CD4-positive, alpha-beta T cell (primary cell): ENCODE measurements at regions not wholly inside any gene's neighbourhood (a gene's known extent, or its start where the extent isn't known, plus 50 kb on each side); places are given as distances from the start of the nearest gene placed in this dataset.

Experiments used
- ATAC-seq: fragments of 200-7000 bp; cut with Tn5 transposase; one replicate; pipeline ENCODE4 v1.10.0; 2022; ENCODE audit warnings: mild to moderate bottlenecking; ENCODE audit not compliant: poor library complexity
- CTCF ChIA-PET: fragments of 350-600 bp; sonication (Branson Sonifier 250); formaldehyde crosslinking; loops from one replicate; lab custom pipeline; 2021; ENCODE audit warnings: antibody characterized with exemption, inconsistent platforms; lab: Charles Lee
- POLR2A ChIA-PET: fragments of 350-600 bp; sonication (Branson Sonifier 250); formaldehyde crosslinking; loops from one replicate; lab custom pipeline; 2021; ENCODE audit warnings: antibody characterized with exemption, inconsistent platforms; lab: Charles Lee
- DNase-seq, 14 experiments: peaks; one replicate each; pipeline ENCODE4 v3.0.0-alpha.2; 2013 to 2020; ENCODE audit warnings: mixed read lengths in 2 of 14
- H3K27ac ChIP-seq, 2 donors: one replicate each; pipeline versions ENCODE4 v1.5.1 to v1.7.0; 2013; ENCODE audit warnings: low read length in 2 of 2, low read depth in 1 of 2, mild to moderate bottlenecking in 1 of 2
- H3K27me3 ChIP-seq, 2 experiments: 1 replicate in 1 of 2; 2 replicates in 1 of 2; pipeline versions ENCODE4 v1.6.1 to v1.7.0; 2013; ENCODE audit warnings: low read length in 2 of 2, control low read depth in 1 of 2, mild to moderate bottlenecking in 1 of 2, moderate library complexity in 1 of 2; ENCODE audit not compliant: insufficient read depth in 2 of 2, control insufficient read depth in 1 of 2
- H3K36me3 ChIP-seq: one replicate; pipeline ENCODE4 v1.6.1; 2013; ENCODE audit warnings: low read length, control low read depth; ENCODE audit not compliant: insufficient read depth
- H3K4me1 ChIP-seq: one replicate; pipeline ENCODE4 v1.6.1; 2013; ENCODE audit warnings: low read length, control low read depth; ENCODE audit not compliant: insufficient read depth
- H3K4me3 ChIP-seq: one replicate; pipeline ENCODE4 v1.5.1; 2013; ENCODE audit warnings: mild to moderate bottlenecking, low read length, moderate library complexity
- H3K9me3 ChIP-seq, 2 experiments: 1 replicate in 1 of 2; 2 replicates in 1 of 2; pipeline versions ENCODE4 v1.6.1 to v1.7.0; 2013; ENCODE audit warnings: low read length in 2 of 2, mild to moderate bottlenecking in 2 of 2, control low read depth in 1 of 2, moderate library complexity in 1 of 2; ENCODE audit not compliant: control insufficient read depth in 1 of 2, insufficient read depth in 1 of 2
- H3K27ac Mint-ChIP-seq: one replicate; pipeline ENCODE4 v1.8.0; 2020; ENCODE audit warnings: mixed read lengths
- H3K27me3 Mint-ChIP-seq: one replicate; pipeline ENCODE4 v1.8.0; 2021; ENCODE audit warnings: mixed read lengths
- H3K36me3 Mint-ChIP-seq: one replicate; pipeline ENCODE4 v1.8.0; 2021; ENCODE audit warnings: low read depth, mixed read lengths
- H3K4me1 Mint-ChIP-seq: one replicate; pipeline ENCODE4 v1.8.0; 2021; ENCODE audit warnings: low read depth, mixed read lengths
- H3K4me3 Mint-ChIP-seq: one replicate; pipeline ENCODE4 v1.8.0; 2020; ENCODE audit warnings: mild to moderate bottlenecking, mixed read lengths
- H3K9me3 Mint-ChIP-seq: one replicate; pipeline ENCODE4 v1.8.0; 2020; ENCODE audit warnings: mixed read lengths
- intact Hi-C, 2 experiments: fragments of 100-400 bp; cut with DNase I in 1 of 2; cut with micrococcal nuclease in 1 of 2; formaldehyde crosslinking; loops; one replicate each; pipeline versions ENCODE4 v1.15.1 to v1.9.0; 2023 to 2025; cut with DNase I, micrococcal nuclease
- TF ChIP-seq, protein P1 (sequence below): fragments of 200-600 bp; IDR thresholded peaks from one replicate; pipeline ENCODE4 v1.8.0; 2022; ENCODE audit warnings: antibody characterized with exemption, mild to moderate bottlenecking

DNA sequence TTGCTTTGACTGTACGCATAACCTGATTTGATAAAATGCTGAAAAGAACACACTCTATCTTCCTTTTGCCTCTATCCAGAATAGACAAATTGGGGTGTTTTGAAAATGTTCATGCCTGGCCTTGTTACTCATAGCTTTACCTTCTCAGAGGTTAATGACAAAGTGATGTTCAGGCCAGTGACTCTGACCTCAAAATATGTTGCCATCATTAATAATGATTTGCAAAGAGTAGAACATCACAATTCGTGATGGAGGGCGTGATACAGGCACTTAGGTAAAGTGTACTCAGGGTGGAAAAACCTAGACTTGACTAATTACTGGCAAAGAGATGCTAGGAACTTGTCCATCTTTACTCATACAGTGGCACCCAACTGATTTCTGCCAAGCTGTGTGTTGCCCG is 656.6 kb upstream of the SOX9 start:
- Histone ChIP-seq H3K9me3 (peaks cover 0 to 3% of the 10 kb centered on the region in 2 experiments), H3K36me3 (no peaks in the 10 kb centered on the region), H3K27me3 (no peaks in the 10 kb centered on the region), H3K4me3 (no peak overlapping the region), H3K27ac (no peak overlapping the region), H3K4me1 (no peaks in the 10 kb centered on the region)
- POLR2A ChIA-PET, result no interaction called here
- TF ChIP-seq, protein P1, sequence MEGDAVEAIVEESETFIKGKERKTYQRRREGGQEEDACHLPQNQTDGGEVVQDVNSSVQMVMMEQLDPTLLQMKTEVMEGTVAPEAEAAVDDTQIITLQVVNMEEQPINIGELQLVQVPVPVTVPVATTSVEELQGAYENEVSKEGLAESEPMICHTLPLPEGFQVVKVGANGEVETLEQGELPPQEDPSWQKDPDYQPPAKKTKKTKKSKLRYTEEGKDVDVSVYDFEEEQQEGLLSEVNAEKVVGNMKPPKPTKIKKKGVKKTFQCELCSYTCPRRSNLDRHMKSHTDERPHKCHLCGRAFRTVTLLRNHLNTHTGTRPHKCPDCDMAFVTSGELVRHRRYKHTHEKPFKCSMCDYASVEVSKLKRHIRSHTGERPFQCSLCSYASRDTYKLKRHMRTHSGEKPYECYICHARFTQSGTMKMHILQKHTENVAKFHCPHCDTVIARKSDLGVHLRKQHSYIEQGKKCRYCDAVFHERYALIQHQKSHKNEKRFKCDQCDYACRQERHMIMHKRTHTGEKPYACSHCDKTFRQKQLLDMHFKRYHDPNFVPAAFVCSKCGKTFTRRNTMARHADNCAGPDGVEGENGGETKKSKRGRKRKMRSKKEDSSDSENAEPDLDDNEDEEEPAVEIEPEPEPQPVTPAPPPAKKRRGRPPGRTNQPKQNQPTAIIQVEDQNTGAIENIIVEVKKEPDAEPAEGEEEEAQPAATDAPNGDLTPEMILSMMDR, result no peak
- Mint-ChIP-seq H3K27me3 (no peaks in the 10 kb centered on the region), H3K4me1 (no peaks in the 10 kb centered on the region), H3K9me3 (peaks cover 12% of the 10 kb centered on the region), H3K27ac (no peak overlapping the region), H3K36me3 (no peaks in the 10 kb centered on the region), H3K4me3 (no peak overlapping the region)
- DNase-seq (no peak), ATAC-seq (no peak)
- CTCF ChIA-PET, result no interaction called here
- intact Hi-C loops, result no loop called here

DNA sequence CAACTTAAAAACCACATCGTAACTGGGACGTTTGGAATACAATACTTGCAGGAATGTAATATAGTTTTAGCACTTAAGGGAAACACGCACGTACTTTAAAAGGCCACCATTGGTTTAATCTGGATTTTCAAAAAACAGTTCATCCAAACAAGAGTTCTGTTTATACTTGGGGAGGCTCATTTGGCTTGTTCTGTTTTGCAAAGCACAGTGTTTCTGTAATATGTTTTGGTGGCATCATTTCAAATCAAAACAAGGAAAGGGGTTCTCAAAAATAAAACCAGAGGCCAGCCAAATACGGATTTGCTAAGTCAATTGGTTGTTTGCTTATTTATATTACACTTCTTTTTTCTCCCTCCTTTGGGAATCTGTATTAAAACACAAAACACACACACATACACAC is 656.1 kb upstream of the SOX9 start:
- no peak overlapping the region for H3K4me3 Mint-ChIP-seq
- H3K27ac ChIP-seq, result no peak overlapping the region
- no peaks in the 10 kb centered on the region for H3K36me3 Mint-ChIP-seq
- no peaks in the 10 kb centered on the region for H3K4me1 ChIP-seq
- ChIA-PET CTCF (no interaction called here), POLR2A (no interaction called here)
- no peaks in the 10 kb centered on the region for H3K27me3 Mint-ChIP-seq
- H3K4me1 Mint-ChIP-seq, result no peaks in the 10 kb centered on the region
- H3K4me3 ChIP-seq, result no peak overlapping the region
- H3K9me3 ChIP-seq, result no peaks in the 10 kb centered on the region
- no peak for ATAC-seq
- DNase-seq, result no peak
- intact Hi-C loops, result no loop called here
- H3K9me3 Mint-ChIP-seq, result peaks cover 12% of the 10 kb centered on the region
- no peaks in the 10 kb centered on the region for H3K36me3 ChIP-seq
- TF ChIP-seq, protein P1, result no peak
- H3K27ac Mint-ChIP-seq, result no peak overlapping the region
- H3K27me3 ChIP-seq, result no peaks in the 10 kb centered on the region

DNA sequence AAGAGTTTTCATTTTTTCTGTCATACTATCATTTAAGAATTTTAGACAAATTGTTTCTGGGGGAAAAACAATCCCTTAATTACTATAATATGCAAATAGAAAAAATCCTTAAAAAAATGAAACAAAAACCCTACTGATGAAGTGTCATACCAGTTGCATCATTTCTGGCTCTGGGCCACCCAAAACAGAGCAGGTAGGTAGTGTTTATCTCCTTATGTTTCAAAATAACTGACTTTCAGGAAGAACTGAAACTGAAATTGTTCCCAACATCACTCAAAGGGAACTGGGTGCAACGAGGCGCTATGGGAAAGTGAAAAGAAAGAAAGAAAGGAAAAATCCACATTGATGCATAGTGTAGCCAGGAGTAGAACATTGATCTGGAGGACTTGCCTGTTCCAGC is 653.1 kb upstream of the SOX9 start:
- ATAC-seq, result no peak
- peaks cover 0 to 6% of the 10 kb centered on the region in 2 experiments for H3K9me3 ChIP-seq
- CTCF ChIA-PET, result no interaction called here

More for the DNA sequence above, 653.1 kb upstream of the SOX9 start:
- Mint-ChIP-seq H3K4me3 (no peak overlapping the region), H3K27me3 (no peaks in the 10 kb centered on the region), H3K36me3 (no peaks in the 10 kb centered on the region), H3K27ac (no peak overlapping the region), H3K9me3 (peaks cover 5% of the 10 kb centered on the region), H3K4me1 (no peaks in the 10 kb centered on the region)
- POLR2A ChIA-PET, result no interaction called here
- no peak overlapping the region for H3K27ac ChIP-seq
- TF ChIP-seq, protein P1, result no peak
- no peaks in the 10 kb centered on the region for H3K27me3 ChIP-seq
- no peak overlapping the region for H3K4me3 ChIP-seq
- intact Hi-C loops, result no loop called here
- H3K4me1 ChIP-seq, result no peaks in the 10 kb centered on the region
- H3K36me3 ChIP-seq, result no peaks in the 10 kb centered on the region
- DNase-seq, result no peak
